GM12864 (cell line): ENCODE measurements at regions not wholly inside any gene's neighbourhood (a gene's known extent, or its start where the extent isn't known, plus 50 kb on each side); places are given as distances from the start of the nearest gene placed in this dataset.

Source experiments
- DNase-seq: peaks from one replicate; pipeline ENCODE4 v3.0.0-alpha.2; 2011; ENCODE audit warnings: low read depth
- H3K4me3 ChIP-seq: 2 replicates; pipeline ENCODE4 v1.5.1; 2011; ENCODE audit warnings: mild to moderate bottlenecking, low read depth, low read length, control low read depth
- TF ChIP-seq, protein P1 (sequence below): IDR thresholded peaks from 2 replicates; pipeline ENCODE4 v1.5.1; 2011; ENCODE audit warnings: low read depth, mild to moderate bottlenecking, moderate library complexity, low read length, control low read depth, inconsistent platforms; ENCODE audit errors: missing control alignments

DNA sequence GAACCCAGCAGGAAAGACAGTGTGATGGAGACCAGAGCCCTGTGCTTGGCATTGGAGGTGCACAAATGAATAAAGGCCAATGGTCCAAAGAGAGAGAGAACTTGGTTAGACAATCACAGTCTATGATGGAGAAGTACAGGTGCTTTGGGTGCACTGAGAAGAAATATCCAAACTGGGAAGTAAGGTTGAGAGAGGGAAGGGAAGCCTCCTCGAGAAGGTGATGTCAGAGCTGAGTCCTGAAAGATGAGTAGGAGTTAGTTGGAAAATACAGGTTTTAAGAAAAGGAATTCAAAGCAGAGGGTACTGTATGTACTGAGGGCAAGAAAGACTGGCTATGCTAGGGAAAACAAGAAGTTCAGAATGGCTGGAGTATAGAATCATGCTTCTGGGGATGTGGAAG is 94.1 kb upstream of the CD53 start:
- TF ChIP-seq, protein P1, sequence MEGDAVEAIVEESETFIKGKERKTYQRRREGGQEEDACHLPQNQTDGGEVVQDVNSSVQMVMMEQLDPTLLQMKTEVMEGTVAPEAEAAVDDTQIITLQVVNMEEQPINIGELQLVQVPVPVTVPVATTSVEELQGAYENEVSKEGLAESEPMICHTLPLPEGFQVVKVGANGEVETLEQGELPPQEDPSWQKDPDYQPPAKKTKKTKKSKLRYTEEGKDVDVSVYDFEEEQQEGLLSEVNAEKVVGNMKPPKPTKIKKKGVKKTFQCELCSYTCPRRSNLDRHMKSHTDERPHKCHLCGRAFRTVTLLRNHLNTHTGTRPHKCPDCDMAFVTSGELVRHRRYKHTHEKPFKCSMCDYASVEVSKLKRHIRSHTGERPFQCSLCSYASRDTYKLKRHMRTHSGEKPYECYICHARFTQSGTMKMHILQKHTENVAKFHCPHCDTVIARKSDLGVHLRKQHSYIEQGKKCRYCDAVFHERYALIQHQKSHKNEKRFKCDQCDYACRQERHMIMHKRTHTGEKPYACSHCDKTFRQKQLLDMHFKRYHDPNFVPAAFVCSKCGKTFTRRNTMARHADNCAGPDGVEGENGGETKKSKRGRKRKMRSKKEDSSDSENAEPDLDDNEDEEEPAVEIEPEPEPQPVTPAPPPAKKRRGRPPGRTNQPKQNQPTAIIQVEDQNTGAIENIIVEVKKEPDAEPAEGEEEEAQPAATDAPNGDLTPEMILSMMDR = no peak

DNA sequence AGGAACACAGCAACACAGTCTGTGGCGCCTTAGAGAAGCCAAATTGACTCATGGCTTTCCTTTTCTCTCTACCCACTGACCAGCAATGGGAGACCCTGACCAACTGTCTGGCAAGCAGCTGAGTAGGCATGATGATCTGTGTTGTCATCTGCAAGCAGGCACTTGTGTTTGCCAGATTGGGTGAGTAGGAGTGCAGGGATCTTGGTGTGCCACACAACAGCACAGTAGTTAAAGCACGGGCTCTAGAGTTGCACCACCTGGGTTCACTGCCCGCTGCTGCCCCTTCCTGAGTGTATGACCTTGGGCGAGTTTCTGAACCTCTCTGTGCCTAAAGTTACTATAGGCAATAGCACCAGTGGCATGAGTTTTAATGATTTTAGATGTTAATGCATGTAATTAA is 95.7 kb upstream of the CD53 start:
- no peak overlapping the region for H3K4me3 ChIP-seq
- TF ChIP-seq, protein P1 = no peak
- DNase-seq = no peak

More for the DNA sequence above, 94.1 kb upstream of the CD53 start:
- no peak for DNase-seq
- H3K4me3 ChIP-seq = no peak overlapping the region

DNA sequence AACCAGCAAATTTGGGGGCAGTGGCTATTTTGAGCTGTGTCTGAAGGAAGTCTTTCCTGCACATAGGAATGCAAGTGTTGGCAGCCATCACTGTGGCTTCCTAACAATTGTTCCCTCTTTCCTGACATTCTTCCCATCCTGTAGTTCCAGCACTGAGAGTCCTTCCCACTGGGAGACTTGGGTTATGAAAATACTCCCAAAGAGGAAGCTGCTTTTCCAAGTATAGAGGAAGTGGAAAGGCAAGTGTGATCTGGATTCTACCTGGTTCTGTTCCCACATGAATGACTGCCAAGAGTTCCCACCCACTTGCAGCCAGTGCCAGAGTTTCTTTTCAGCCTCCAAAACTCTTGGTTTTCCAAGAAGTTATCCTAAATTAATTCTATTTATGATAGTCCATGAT is 98.5 kb upstream of the CD53 start:
- H3K4me3 ChIP-seq = no peak overlapping the region

DNA sequence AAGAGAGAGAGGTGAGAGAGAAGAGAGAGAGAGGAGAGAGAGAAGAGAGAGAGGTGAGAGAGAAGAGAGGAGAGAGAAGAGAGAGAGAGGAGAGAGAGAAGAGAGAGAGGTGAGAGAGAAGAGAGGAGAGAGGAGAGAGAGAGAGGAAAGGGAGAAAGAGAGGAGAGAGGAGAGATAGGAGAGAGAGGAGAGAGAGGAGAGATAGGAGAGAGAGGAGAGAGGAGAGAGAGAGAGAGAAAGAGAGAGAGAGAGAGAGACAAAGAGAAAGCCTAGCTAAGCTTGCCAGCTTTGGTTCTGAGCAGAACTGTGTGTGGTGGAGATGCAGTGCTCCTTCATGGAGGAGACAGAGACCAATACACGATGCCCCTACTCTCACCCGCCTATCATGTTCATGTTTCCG is 99.1 kb upstream of the KCNA3 start:
- no peak for DNase-seq
- TF ChIP-seq, protein P1 = no peak
- H3K4me3 ChIP-seq = no peak overlapping the region

More for the DNA sequence above, 98.5 kb upstream of the CD53 start:
- DNase-seq = no peak
- TF ChIP-seq, protein P1 = no peak

DNA sequence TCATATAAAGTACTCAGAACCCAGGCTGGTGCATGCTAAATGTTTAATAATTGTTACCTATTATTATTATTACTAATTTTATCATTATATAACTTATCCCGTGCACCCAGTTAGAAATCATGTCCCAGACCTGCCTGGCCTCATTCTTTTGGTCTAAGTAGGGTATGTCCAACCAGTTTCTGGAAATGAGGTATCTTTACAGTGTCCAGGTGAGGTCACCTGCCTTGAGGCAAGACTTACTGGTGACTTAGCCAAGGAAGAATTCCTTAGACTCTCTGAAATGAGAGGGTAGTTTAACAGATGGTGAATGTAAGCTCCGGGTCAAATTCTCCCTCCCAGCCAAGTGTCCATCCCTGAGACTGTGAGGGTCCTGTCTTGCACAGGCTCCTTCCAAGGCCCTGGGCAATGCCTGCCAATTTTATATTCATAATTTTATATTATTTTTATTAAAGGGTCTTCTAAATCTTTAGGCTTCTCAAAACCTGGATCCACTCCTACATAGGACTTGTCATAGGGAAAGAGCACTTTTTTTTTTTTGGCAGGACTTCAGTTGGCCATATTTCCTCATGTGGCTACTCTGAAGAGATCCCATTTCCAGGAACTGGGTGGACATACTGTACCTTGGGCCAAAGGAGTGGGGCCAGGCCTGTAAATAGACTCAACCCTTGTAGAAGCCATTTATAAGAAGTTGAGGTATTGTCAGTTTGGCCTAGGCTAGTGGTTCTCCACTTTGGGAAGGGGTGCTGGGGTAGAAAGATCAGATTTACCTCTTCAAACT is 96.7 kb upstream of the KCNA3 start:
- no peak for DNase-seq
- TF ChIP-seq, protein P1 = no peak
- no peak overlapping the region for H3K4me3 ChIP-seq

DNA sequence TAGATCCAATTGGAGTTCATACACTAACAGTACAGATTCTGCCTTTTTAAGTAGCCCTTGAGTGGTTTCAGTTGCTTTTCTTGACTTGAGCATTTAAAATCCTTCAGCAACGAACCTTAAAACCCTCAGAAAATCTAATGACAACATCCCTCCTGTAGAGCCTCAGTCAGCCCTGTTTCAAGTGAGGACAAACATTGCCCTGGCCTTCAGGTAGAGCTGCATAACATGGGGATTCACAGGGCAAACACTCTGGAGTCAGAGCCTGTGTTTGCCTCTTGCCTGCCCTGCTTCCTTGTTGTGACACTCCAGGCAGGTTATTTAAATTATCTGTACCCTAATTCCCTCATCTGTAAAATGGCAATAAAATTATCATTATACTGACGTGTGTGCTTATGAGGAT is 96.1 kb upstream of the KCNA3 start:
- TF ChIP-seq, protein P1 = no peak
- DNase-seq = no peak
- no peak overlapping the region for H3K4me3 ChIP-seq

DNA sequence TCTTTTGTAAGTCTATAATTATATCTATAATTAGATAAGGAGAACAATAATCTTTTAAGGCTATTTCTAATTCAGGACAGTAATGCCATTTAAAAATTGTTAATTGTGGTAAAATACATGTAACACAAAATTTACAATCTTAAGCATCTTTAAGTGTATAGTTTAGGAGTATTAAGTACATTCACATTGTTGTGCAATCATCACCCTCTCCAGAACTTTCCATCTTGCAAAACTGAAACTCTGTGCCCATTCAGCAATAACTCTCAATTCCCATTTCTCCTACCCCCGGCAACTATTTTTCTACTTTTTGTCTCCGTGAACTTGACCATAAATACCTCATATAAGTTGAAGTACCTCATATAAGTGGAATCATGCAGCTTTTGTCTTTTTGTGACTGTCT is 93.9 kb upstream of the KCNA3 start:
- no peak overlapping the region for H3K4me3 ChIP-seq
- DNase-seq = no peak
- TF ChIP-seq, protein P1 = no peak
